Esophagus squamous epithelium (tissue), 5 donors: ENCODE measurements at regions not wholly inside any gene's neighbourhood (a gene's known extent, or its start where the extent isn't known, plus 50 kb on each side); places are given as distances from the start of the nearest gene placed in this dataset.

Experiments used
- DNase-seq: peaks from one replicate; lab custom pipeline; 2025; lab: John Stamatoyannopoulos, UW
- H3K27ac ChIP-seq, 4 donors: fragments of 200-600 bp; sonication (generic); one replicate each; pipeline ENCODE4 v1.5.1; 2016 to 2019; ENCODE audit warnings: mild to moderate bottlenecking in 1 of 4
- H3K27me3 ChIP-seq, 4 donors: fragments of 200-600 bp; sonication (generic); 1 replicate in 3 of 4; 2 replicates in 1 of 4; pipeline versions ENCODE4 v1.5.1 to v1.6.0; 2017 to 2021; ENCODE audit warnings: antibody characterized with exemption in 1 of 4
- H3K36me3 ChIP-seq, 3 donors: fragments of 200-600 bp; sonication (generic); one replicate each; pipeline ENCODE4 v1.5.1; 2016 to 2019
- H3K4me1 ChIP-seq, 3 donors: fragments of 200-600 bp; sonication (generic); one replicate each; pipeline ENCODE4 v1.5.1; 2017 to 2019
- H3K4me3 ChIP-seq, 4 donors: fragments of 200-600 bp; sonication (generic); 1 replicate in 3 of 4; 2 replicates in 1 of 4; pipeline ENCODE4 v1.5.1; 2016 to 2019; ENCODE audit warnings: mild to moderate bottlenecking in 2 of 4, moderate library complexity in 1 of 4
- H3K9me3 ChIP-seq, 3 donors: fragments of 200-600 bp; sonication (generic); one replicate each; pipeline ENCODE4 v1.5.1; 2016 to 2019
- CTCF ChIP-seq, 6 experiments: fragments of 450-650 bp in 4 of 6; fragments of 200-600 bp in 2 of 6; sonication (generic) in 2 of 6; IDR thresholded peaks; one replicate each; pipeline ENCODE4 v1.5.1; 2016 to 2019; ENCODE audit warnings: antibody characterized with exemption in 6 of 6, mild to moderate bottlenecking in 4 of 6, moderate library complexity in 4 of 6
- POLR2A ChIP-seq, 4 donors: fragments of 450-650 bp; IDR thresholded peaks; one replicate each; pipeline ENCODE4 v1.6.1; 2017; ENCODE audit warnings: antibody characterized with exemption in 4 of 4, mild to moderate bottlenecking in 4 of 4, moderate library complexity in 3 of 4
- WGBS, 2 donors: methylation state at CpG; one replicate each; pipeline ENCODE4 v1.1.5; 2018; 5-methylcytosine and 5-hydroxymethylcytosine counted together
- intact Hi-C: fragments of 100-400 bp; cut with DNase I; formaldehyde crosslinking; loops from one replicate; pipeline ENCODE4 v1.15.0; 2022
- donor health status: DM: yes; HTN: yes; CAD: no.

DNA sequence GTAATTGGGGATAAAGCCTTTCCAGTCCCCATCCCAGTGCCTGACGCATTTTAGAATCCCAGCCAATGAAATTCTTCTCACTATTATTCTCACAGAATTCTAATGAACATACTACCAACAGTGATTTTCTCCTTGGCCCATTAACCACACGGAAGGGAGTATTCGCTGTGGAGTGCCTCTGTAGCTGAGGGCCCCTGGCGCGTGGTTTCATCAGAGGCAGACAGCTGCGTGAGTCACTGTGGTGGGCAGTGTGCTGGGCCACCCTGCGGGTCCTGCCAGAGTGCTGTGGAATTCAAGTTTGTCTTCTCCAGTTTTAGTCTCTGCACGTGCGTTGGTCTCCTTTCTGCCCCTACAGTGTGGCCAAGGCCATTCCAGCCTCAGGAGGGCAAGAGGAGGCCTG lies 335.4 kb upstream of the FAT1 start:
- Histone ChIP-seq H3K4me3 (no peak overlapping the region), H3K9me3 (no peaks in the 10 kb centered on the region), H3K4me1 (no peaks in the 10 kb centered on the region), H3K27ac (no peak overlapping the region), H3K27me3 (no peaks in the 10 kb centered on the region), H3K36me3 (no peaks in the 10 kb centered on the region)
- intact Hi-C loops = no loop called here
- TF ChIP-seq CTCF (IDR thresholded peaks at IDR 0.05) = no peak
- no peak for DNase-seq
- 85 to 91% methylated on average over 9 of the region's 9 CpGs for WGBS, 2 donors

DNA sequence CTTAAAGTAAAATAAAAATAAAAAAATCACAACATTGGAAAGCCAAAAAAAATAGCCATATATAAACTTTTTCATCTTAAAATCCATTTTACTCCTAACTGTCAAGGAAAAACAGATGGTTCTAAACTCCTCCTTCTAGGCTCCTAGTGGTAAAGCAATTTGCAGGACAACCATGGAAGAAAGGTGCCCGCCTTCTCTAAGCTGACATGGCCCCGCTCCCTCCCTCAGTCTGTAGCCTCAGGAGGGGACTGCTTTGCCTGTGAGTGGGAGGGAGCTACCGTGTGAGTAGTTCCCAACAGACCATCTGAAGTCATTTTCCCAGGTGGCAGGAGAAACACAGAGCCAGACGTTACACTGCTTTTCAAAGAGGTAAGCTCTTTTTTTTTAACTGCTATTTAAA lies 336.2 kb upstream of the FAT1 start:
- no peak overlapping the region for H3K27ac ChIP-seq
- no peaks in the 10 kb centered on the region for H3K4me1 ChIP-seq
- 44 to 47% methylated on average over 4 of the region's 4 CpGs for WGBS, 2 donors
- H3K4me3 ChIP-seq = no peak overlapping the region
- DNase-seq = no peak
- no peak for TF ChIP-seq POLR2A (IDR thresholded peaks at IDR 0.05)
- intact Hi-C loops = no loop called here
- no peaks in the 10 kb centered on the region for H3K9me3 ChIP-seq
- no peaks in the 10 kb centered on the region for H3K36me3 ChIP-seq
- H3K27me3 ChIP-seq = no peaks in the 10 kb centered on the region

DNA sequence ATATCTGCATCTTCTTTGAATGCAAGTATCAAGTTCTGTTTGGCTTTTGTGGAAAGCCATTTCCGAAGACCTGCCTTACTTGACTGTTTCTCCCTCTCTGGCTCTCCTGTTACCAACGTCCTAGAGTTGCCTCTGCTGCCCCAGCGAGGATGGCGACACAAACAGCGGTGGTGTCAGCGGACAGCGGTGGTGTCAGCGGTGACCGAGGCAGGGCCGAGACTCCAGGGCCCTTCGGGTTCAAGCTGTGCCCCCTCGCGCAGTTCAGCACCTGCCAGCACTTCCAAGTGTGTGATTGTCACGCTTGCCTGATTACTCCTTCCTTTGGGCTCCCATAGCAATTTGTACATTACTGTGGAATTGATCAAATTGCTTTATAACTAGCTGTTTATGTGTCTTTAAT lies 336.9 kb upstream of the FAT1 start:
- H3K9me3 ChIP-seq = no peaks in the 10 kb centered on the region
- no peak for DNase-seq
- H3K27ac ChIP-seq = no peak overlapping the region
- TF ChIP-seq CTCF (IDR thresholded peaks at IDR 0.05) = no peak
- TF ChIP-seq POLR2A (IDR thresholded peaks at IDR 0.05) = no peak
- H3K36me3 ChIP-seq = no peaks in the 10 kb centered on the region
- H3K27me3 ChIP-seq = no peaks in the 10 kb centered on the region
- no peaks in the 10 kb centered on the region for H3K4me1 ChIP-seq
- 81 to 86% methylated on average over 13 to 14 of the region's 14 CpGs for WGBS, 2 donors
- no peak overlapping the region for H3K4me3 ChIP-seq
- intact Hi-C loops = no loop called here

DNA sequence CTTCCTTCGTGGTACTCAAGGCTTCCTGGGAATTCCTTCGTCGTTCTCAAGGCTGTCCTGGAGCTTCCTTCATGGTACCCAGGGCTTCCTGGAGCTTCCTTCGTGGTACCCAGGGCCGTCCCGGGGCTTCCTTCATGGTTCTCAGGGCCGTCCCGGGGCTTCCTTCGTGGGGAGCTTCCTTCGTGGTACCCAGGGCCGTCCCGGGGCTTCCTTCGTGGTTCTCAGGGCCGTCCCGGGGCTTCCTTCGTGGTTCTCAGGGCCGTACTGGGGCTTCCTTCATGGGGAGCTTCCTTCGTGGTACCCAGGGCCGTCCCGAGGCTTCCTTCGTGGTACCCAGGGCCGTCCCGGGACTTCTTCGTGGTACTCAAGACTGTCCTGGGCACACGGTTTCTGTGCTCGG lies 339.6 kb upstream of the FAT1 start:
- no peak for TF ChIP-seq POLR2A (IDR thresholded peaks at IDR 0.05)
- TF ChIP-seq CTCF (IDR thresholded peaks at IDR 0.05) = no peak
- 82 to 94% methylated on average over 14 to 23 of the region's 26 CpGs for WGBS, 2 donors
- DNase-seq = no peak

GRCh38 chr4:187064033-187064432 lies 340.4 kb upstream of the FAT1 start:
- Histone ChIP-seq H3K27me3 (no peaks in the 10 kb centered on the region), H3K27ac (no peak overlapping the region), H3K4me3 (no peak overlapping the region), H3K9me3 (no peaks in the 10 kb centered on the region), H3K36me3 (no peaks in the 10 kb centered on the region), H3K4me1 (no peaks in the 10 kb centered on the region)
- intact Hi-C loops = no loop called here
- WGBS, 2 donors = 89 to 90% methylated on average over 28 to 30 of the region's 30 CpGs
- no peak for DNase-seq
- TF ChIP-seq CTCF (IDR thresholded peaks at IDR 0.05) (no peak), POLR2A (IDR thresholded peaks at IDR 0.05) (no peak)

More for the DNA sequence above, 339.6 kb upstream of the FAT1 start:
- no peak overlapping the region for H3K27ac ChIP-seq
- no peaks in the 10 kb centered on the region for H3K27me3 ChIP-seq
- no peaks in the 10 kb centered on the region for H3K36me3 ChIP-seq
- no peak overlapping the region for H3K4me3 ChIP-seq
- no peaks in the 10 kb centered on the region for H3K4me1 ChIP-seq
- intact Hi-C loops = no loop called here
- no peaks in the 10 kb centered on the region for H3K9me3 ChIP-seq

- 24 to 31% methylated on average over 1 of the region's 1 CpG for WGBS, 2 donors
- H3K4me3 ChIP-seq = no peak overlapping the region
- no peaks in the 10 kb centered on the region for H3K27me3 ChIP-seq
- H3K27ac ChIP-seq = no peak overlapping the region
- H3K4me1 ChIP-seq = no peaks in the 10 kb centered on the region
- H3K36me3 ChIP-seq = no peaks in the 10 kb centered on the region
- no peak for TF ChIP-seq CTCF (IDR thresholded peaks at IDR 0.05)
- no peak for TF ChIP-seq POLR2A (IDR thresholded peaks at IDR 0.05)
- H3K9me3 ChIP-seq = no peaks in the 10 kb centered on the region
- intact Hi-C loops = no loop called here
- DNase-seq = no peak
These were observed 341.7 kb upstream of the FAT1 start for GRCh38 chr4:187065396-187065795.
